ENCODE measurements at regions not wholly inside any gene's neighbourhood (a gene's known extent, or its start where the extent isn't known, plus 50 kb on each side); places are given as distances from the start of the nearest gene placed in this dataset.
"Not testable (repeated sequence)": the region's sequence is repeated elsewhere in the genome, so short reads cannot be mapped to it uniquely, and the experiment has no call there.

- DNase-seq (ENCODE audit: extremely low spot score), result no peak
- Histone ChIP-seq H3K27ac (ENCODE audit: low read depth) (no peak overlapping the region), H3K4me3 (ENCODE audit: low read depth, low read length) (no peak overlapping the region), H3K4me1 (ENCODE audit: insufficient read depth) (peaks cover 2% of the 10 kb centered on the region), H3K36me3 (ENCODE audit: insufficient read depth) (no peaks in the 10 kb centered on the region)
Measured at GRCh38 chr3:184486614-184487013, 75.0 kb upstream of the EPHB3 start.

GRCh38 chr3:184488577-184488976 is 73.0 kb upstream of the EPHB3 start:
- peaks cover 2% of the 10 kb centered on the region for H3K4me1 ChIP-seq (ENCODE audit: insufficient read depth)
- no peak overlapping the region for H3K27ac ChIP-seq (ENCODE audit: low read depth)
- H3K4me3 ChIP-seq (ENCODE audit: low read depth, low read length), result no peak overlapping the region
- WGBS, result 79% methylated on average over 6 of the region's 6 CpGs
- H3K36me3 ChIP-seq (ENCODE audit: insufficient read depth), result no peaks in the 10 kb centered on the region
- no peak for DNase-seq (ENCODE audit: extremely low spot score)

GRCh38 chr3:184489268-184489841 is 72.2 kb upstream of the EPHB3 start:
- no peak for DNase-seq (ENCODE audit: extremely low spot score)
- Histone ChIP-seq H3K36me3 (ENCODE audit: insufficient read depth) (no peaks in the 10 kb centered on the region), H3K4me1 (ENCODE audit: insufficient read depth) (peaks cover 2% of the 10 kb centered on the region), H3K27ac (ENCODE audit: low read depth) (no peak overlapping the region), H3K4me3 (ENCODE audit: low read depth, low read length) (no peak overlapping the region)
- 19% methylated on average over 3 of the region's 3 CpGs for WGBS

- WGBS, result 26% methylated on average over 31 of the region's 31 CpGs
- DNase-seq (ENCODE audit: extremely low spot score), result no peak
- H3K27ac ChIP-seq (ENCODE audit: low read depth), result no peak overlapping the region
- peak overlapping the region; percentile 0 for H3K4me3 ChIP-seq (ENCODE audit: low read depth, low read length)
- no peaks in the 10 kb centered on the region for H3K36me3 ChIP-seq (ENCODE audit: insufficient read depth)
- peaks cover 2% of the 10 kb centered on the region for H3K4me1 ChIP-seq (ENCODE audit: insufficient read depth)
Measured at GRCh38 chr3:184491011-184491576, 70.5 kb upstream of the EPHB3 start.

GRCh38 chr3:184491867-184492615 is 69.5 kb upstream of the EPHB3 start:
- no peak overlapping the region for H3K4me3 ChIP-seq (ENCODE audit: low read depth, low read length)

GRCh38 chr3:184496933-184497332 is 64.7 kb upstream of the EPHB3 start:
- Histone ChIP-seq H3K36me3 (ENCODE audit: insufficient read depth) (no peaks in the 10 kb centered on the region), H3K4me3 (ENCODE audit: low read depth, low read length) (no peak overlapping the region), H3K27ac (ENCODE audit: low read depth) (no peak overlapping the region), H3K4me1 (ENCODE audit: insufficient read depth) (no peaks in the 10 kb centered on the region)
- no peak for DNase-seq (ENCODE audit: extremely low spot score)
- WGBS, result 85% methylated on average over 3 of the region's 3 CpGs

More at GRCh38 chr3:184491867-184492615, 69.5 kb upstream of the EPHB3 start:
- no peak for DNase-seq (ENCODE audit: extremely low spot score)
- Histone ChIP-seq H3K36me3 (ENCODE audit: insufficient read depth) (no peaks in the 10 kb centered on the region), H3K4me1 (ENCODE audit: insufficient read depth) (peaks cover 2% of the 10 kb centered on the region), H3K27ac (ENCODE audit: low read depth) (no peak overlapping the region)
- 27% methylated on average over 34 of the region's 34 CpGs for WGBS

- Histone ChIP-seq H3K4me1 (ENCODE audit: insufficient read depth) (no peaks in the 10 kb centered on the region), H3K36me3 (ENCODE audit: insufficient read depth) (no peaks in the 10 kb centered on the region), H3K27ac (ENCODE audit: low read depth) (no peak overlapping the region), H3K4me3 (ENCODE audit: low read depth, low read length) (no peak overlapping the region)
- no peak for DNase-seq (ENCODE audit: extremely low spot score)
- 80% methylated on average over 2 of the region's 2 CpGs for WGBS
Measured at GRCh38 chr3:184497804-184498203, 63.8 kb upstream of the EPHB3 start.

- 71% methylated on average over 12 of the region's 12 CpGs for WGBS
Measured at GRCh38 chr3:184498986-184499606, 62.5 kb upstream of the EPHB3 start.

GRCh38 chr3:184500344-184500923 is 61.2 kb upstream of the EPHB3 start:
- no peak overlapping the region for H3K4me3 ChIP-seq (ENCODE audit: low read depth, low read length)
- no peaks in the 10 kb centered on the region for H3K36me3 ChIP-seq (ENCODE audit: insufficient read depth)
- no peak overlapping the region for H3K27ac ChIP-seq (ENCODE audit: low read depth)
- 64% methylated on average over 12 of the region's 12 CpGs for WGBS
- no peak for DNase-seq (ENCODE audit: extremely low spot score)
- H3K4me1 ChIP-seq (ENCODE audit: insufficient read depth), result no peaks in the 10 kb centered on the region

More at GRCh38 chr3:184498986-184499606, 62.5 kb upstream of the EPHB3 start:
- Histone ChIP-seq H3K36me3 (ENCODE audit: insufficient read depth) (no peaks in the 10 kb centered on the region), H3K4me3 (ENCODE audit: low read depth, low read length) (no peak overlapping the region), H3K4me1 (ENCODE audit: insufficient read depth) (no peaks in the 10 kb centered on the region), H3K27ac (ENCODE audit: low read depth) (no peak overlapping the region)
- DNase-seq (ENCODE audit: extremely low spot score), result no peak

- Histone ChIP-seq H3K27ac (ENCODE audit: low read depth) (no peak overlapping the region), H3K4me3 (ENCODE audit: low read depth, low read length) (no peak overlapping the region), H3K4me1 (ENCODE audit: insufficient read depth) (no peaks in the 10 kb centered on the region), H3K36me3 (ENCODE audit: insufficient read depth) (no peaks in the 10 kb centered on the region)
- 93% methylated on average over 4 of the region's 4 CpGs for WGBS
- no peak for DNase-seq (ENCODE audit: extremely low spot score)
Measured at GRCh38 chr3:184502123-184502667, 59.4 kb upstream of the EPHB3 start.

GRCh38 chr3:184502841-184503240 is 58.7 kb upstream of the EPHB3 start:
- H3K27ac ChIP-seq (ENCODE audit: low read depth); H3K4me3 ChIP-seq (ENCODE audit: low read depth, low read length); H3K36me3 ChIP-seq (ENCODE audit: insufficient read depth); H3K4me1 ChIP-seq (ENCODE audit: insufficient read depth); DNase-seq (ENCODE audit: extremely low spot score): not testable (repeated sequence)
- WGBS, result 71% methylated on average over 6 of the region's 6 CpGs

- H3K27ac ChIP-seq (ENCODE audit: low read depth), result no peak overlapping the region
- 41% methylated on average over 2 of the region's 2 CpGs for WGBS
- H3K4me1 ChIP-seq (ENCODE audit: insufficient read depth), result no peaks in the 10 kb centered on the region
- no peak overlapping the region for H3K4me3 ChIP-seq (ENCODE audit: low read depth, low read length)
- no peaks in the 10 kb centered on the region for H3K36me3 ChIP-seq (ENCODE audit: insufficient read depth)
- DNase-seq (ENCODE audit: extremely low spot score), result no peak
Measured at GRCh38 chr3:184503647-184504046, 57.9 kb upstream of the EPHB3 start.

- no peak for DNase-seq (ENCODE audit: extremely low spot score)
- no peak overlapping the region for H3K4me3 ChIP-seq (ENCODE audit: low read depth, low read length)
Measured at GRCh38 chr3:184505076-184505878, 56.3 kb upstream of the EPHB3 start.

More at GRCh38 chr3:184505076-184505878, 56.3 kb upstream of the EPHB3 start:
- Histone ChIP-seq H3K36me3 (ENCODE audit: insufficient read depth) (no peaks in the 10 kb centered on the region), H3K27ac (ENCODE audit: low read depth) (no peak overlapping the region), H3K4me1 (ENCODE audit: insufficient read depth) (no peaks in the 10 kb centered on the region)
- WGBS, result 29% methylated on average over 9 of the region's 9 CpGs
